ENCODE measurements at regions not wholly inside any gene's neighbourhood (a gene's known extent, or its start where the extent isn't known, plus 50 kb on each side); places are given as distances from the start of the nearest gene placed in this dataset.

DNA sequence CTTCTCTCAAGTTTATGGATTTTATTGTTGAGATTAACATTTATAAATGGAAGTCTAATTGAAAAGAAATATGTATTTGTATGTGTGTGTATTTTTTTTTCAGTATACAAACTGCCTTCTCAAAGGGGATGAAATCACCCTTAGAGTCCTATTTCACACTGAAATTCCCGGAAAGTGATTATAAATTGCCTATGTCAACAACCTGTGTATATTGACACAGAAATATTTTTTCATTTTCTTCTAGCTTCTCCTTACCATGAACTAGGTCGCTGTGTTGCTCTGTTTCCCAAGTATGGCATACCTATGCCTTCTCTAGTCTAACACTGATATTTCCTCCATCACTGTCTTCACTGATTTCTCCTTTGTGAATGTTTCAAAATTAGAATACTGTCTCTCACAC is 444.0 kb upstream of the AZI2 start:
- H2AFZ ChIP-seq (ENCODE audit: control insufficient read depth, low read depth, low read length): no peak overlapping the region
- FAIRE-seq (no peak), ATAC-seq (no peak), DNase-seq (ENCODE audit: low read depth, low spot score) (no peak)
- ChIA-PET POLR2A (no interaction called here), CTCF (interaction anchor here (0.7 kb wide), 1 partner anchor 983 kb away, joined by 3 read pairs; no protein-coding TSS in a partner anchor), RAD21 (ENCODE audit: unreplicated experiment) (no interaction called here), SMC1A (ENCODE audit: uncharacterized antibody, unreplicated experiment) (no interaction called here)
- in situ Hi-C loops (cut with MboI): no loop called here
- no peak overlapping the region for H3K9ac ChIP-seq (ENCODE audit: control insufficient read depth, insufficient read depth, low read length)
- no peaks in the 10 kb centered on the region for H3K4me1 ChIP-seq (ENCODE audit: control insufficient read depth, insufficient read depth, low read length)
- TF ChIP-seq, protein P1, sequence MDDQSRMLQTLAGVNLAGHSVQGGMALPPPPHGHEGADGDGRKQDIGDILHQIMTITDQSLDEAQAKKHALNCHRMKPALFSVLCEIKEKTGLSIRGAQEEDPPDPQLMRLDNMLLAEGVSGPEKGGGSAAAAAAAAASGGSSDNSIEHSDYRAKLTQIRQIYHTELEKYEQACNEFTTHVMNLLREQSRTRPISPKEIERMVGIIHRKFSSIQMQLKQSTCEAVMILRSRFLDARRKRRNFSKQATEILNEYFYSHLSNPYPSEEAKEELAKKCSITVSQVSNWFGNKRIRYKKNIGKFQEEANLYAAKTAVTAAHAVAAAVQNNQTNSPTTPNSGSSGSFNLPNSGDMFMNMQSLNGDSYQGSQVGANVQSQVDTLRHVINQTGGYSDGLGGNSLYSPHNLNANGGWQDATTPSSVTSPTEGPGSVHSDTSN (IDR thresholded peaks at IDR 0.05; ENCODE audit: insufficient replicate concordance, low read depth, low read length): no peak
- H4K20me1 ChIP-seq (ENCODE audit: control insufficient read depth, insufficient read depth): no peaks in the 10 kb centered on the region
- H3K4me2 ChIP-seq (ENCODE audit: control insufficient read depth, insufficient read depth): no peak overlapping the region
- intact Hi-C loops (cut with micrococcal nuclease; ENCODE audit: unreplicated experiment): no loop called here
- no peaks in the 10 kb centered on the region for H3K36me3 ChIP-seq (ENCODE audit: control insufficient read depth in 2 of 2, insufficient read depth in 2 of 2, low read length in 1 of 2)
- H3K79me2 ChIP-seq (ENCODE audit: control insufficient read depth, insufficient read depth, low read length): no peaks in the 10 kb centered on the region
- H3K9me3 ChIP-seq (replicated peaks; ENCODE audit: control insufficient read depth, insufficient read depth, low read length): no peaks in the 10 kb centered on the region
- BruUV-seq (replicated peaks): no TSS peak
- H3K27me3 ChIP-seq (replicated peaks in 1 of 2; ENCODE audit: control insufficient read depth in 2 of 2, insufficient read depth in 2 of 2, low read length in 1 of 2): no peaks in the 10 kb centered on the region
- H3K4me3 ChIP-seq: no peak overlapping the region
- 27% methylated on average over 2 of the region's 2 CpGs for whole genome bisulfite sequencing (ENCODE audit: insufficient coverage, insufficient replicate concordance, low lambda C conversion rate, missing lambda C conversion rate)
- H3K27ac ChIP-seq (ENCODE audit: control insufficient read depth, insufficient read depth): no peak overlapping the region

DNA sequence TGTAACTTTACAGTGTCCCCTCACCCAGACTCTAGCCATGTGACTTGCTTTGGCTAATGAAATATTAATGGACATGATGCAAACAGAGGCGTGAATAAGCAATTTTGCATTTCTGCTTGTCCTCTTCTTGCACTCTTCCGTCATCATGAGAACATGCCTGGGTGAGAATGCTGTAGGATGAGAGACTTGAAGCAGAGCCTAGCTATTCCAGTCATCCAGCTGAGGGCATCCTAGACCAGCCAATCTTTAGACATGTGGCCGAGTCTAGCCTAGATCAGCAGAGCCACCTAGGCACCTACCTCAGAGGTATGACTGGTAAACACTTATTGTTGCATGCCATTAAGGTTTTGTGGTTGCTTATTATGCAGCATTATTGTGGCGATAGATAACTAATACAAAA is 450.5 kb upstream of the AZI2 start:
- FAIRE-seq (no peak), DNase-seq (ENCODE audit: low read depth, low spot score) (no peak), ATAC-seq (peak; percentile 54; the same call in 2 of the 3 replicates)
- intact Hi-C loops (cut with micrococcal nuclease; ENCODE audit: unreplicated experiment) (no loop called here), in situ Hi-C loops (cut with MboI) (no loop called here)
- BruUV-seq (replicated peaks): no TSS peak
- Histone ChIP-seq H3K4me3 (no peak overlapping the region), H3K27me3 (replicated peaks in 1 of 2; ENCODE audit: control insufficient read depth in 2 of 2, insufficient read depth in 2 of 2, low read length in 1 of 2) (no peaks in the 10 kb centered on the region), H3K36me3 (ENCODE audit: control insufficient read depth in 2 of 2, insufficient read depth in 2 of 2, low read length in 1 of 2) (no peaks in the 10 kb centered on the region), H3K9me3 (replicated peaks; ENCODE audit: control insufficient read depth, insufficient read depth, low read length) (no peaks in the 10 kb centered on the region), H4K20me1 (ENCODE audit: control insufficient read depth, insufficient read depth) (no peaks in the 10 kb centered on the region), H3K27ac (ENCODE audit: control insufficient read depth, insufficient read depth) (no peak overlapping the region), H3K79me2 (ENCODE audit: control insufficient read depth, insufficient read depth, low read length) (no peaks in the 10 kb centered on the region), H3K9ac (ENCODE audit: control insufficient read depth, insufficient read depth, low read length) (no peak overlapping the region), H2AFZ (ENCODE audit: control insufficient read depth, low read depth, low read length) (no peak overlapping the region), H3K4me1 (ENCODE audit: control insufficient read depth, insufficient read depth, low read length) (no peaks in the 10 kb centered on the region), H3K4me2 (ENCODE audit: control insufficient read depth, insufficient read depth) (no peak overlapping the region)
- ChIA-PET SMC1A (ENCODE audit: uncharacterized antibody, unreplicated experiment) (no interaction called here), POLR2A (no interaction called here), RAD21 (ENCODE audit: unreplicated experiment) (interaction anchor here (1.6 kb wide), 1 partner anchor 1400 kb away, joined by 4 read pairs; no protein-coding TSS in a partner anchor), CTCF (no interaction called here)
- 43% methylated on average over 4 of the region's 4 CpGs for WGBS (ENCODE audit: insufficient coverage, insufficient replicate concordance, low lambda C conversion rate, missing lambda C conversion rate)
- TF ChIP-seq RELA (IDR thresholded peaks at IDR 0.05; ENCODE audit: borderline replicate concordance, partially characterized antibody) (no peak), HCFC1 (IDR thresholded peaks at IDR 0.05; ENCODE audit: low read length) (no peak), TCF12 (IDR thresholded peaks at IDR 0.05; ENCODE audit: low read depth, low read length) (no peak), MEF2A (IDR thresholded peaks at IDR 0.05; ENCODE audit: insufficient read depth, low read depth, low read length) (no peak), ZNF217 (IDR thresholded peaks at IDR 0.05) (no peak), RAD21 (IDR thresholded peaks at IDR 0.05; ENCODE audit: insufficient read depth, low read depth, low read length) (peak; percentile 27; the same call in 1 of the 2 replicates), NFIC (IDR thresholded peaks at IDR 0.05; ENCODE audit: low read depth, low read length) (no peak), SPI1 (IDR thresholded peaks at IDR 0.05; ENCODE audit: borderline replicate concordance, insufficient read depth, low read depth, low read length) (no peak)
- TF ChIP-seq, protein P2, sequence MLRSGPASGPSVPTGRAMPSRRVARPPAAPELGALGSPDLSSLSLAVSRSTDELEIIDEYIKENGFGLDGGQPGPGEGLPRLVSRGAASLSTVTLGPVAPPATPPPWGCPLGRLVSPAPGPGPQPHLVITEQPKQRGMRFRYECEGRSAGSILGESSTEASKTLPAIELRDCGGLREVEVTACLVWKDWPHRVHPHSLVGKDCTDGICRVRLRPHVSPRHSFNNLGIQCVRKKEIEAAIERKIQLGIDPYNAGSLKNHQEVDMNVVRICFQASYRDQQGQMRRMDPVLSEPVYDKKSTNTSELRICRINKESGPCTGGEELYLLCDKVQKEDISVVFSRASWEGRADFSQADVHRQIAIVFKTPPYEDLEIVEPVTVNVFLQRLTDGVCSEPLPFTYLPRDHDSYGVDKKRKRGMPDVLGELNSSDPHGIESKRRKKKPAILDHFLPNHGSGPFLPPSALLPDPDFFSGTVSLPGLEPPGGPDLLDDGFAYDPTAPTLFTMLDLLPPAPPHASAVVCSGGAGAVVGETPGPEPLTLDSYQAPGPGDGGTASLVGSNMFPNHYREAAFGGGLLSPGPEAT (IDR thresholded peaks at IDR 0.05; ENCODE audit: low read depth): no peak
- TF ChIP-seq, protein P3, sequence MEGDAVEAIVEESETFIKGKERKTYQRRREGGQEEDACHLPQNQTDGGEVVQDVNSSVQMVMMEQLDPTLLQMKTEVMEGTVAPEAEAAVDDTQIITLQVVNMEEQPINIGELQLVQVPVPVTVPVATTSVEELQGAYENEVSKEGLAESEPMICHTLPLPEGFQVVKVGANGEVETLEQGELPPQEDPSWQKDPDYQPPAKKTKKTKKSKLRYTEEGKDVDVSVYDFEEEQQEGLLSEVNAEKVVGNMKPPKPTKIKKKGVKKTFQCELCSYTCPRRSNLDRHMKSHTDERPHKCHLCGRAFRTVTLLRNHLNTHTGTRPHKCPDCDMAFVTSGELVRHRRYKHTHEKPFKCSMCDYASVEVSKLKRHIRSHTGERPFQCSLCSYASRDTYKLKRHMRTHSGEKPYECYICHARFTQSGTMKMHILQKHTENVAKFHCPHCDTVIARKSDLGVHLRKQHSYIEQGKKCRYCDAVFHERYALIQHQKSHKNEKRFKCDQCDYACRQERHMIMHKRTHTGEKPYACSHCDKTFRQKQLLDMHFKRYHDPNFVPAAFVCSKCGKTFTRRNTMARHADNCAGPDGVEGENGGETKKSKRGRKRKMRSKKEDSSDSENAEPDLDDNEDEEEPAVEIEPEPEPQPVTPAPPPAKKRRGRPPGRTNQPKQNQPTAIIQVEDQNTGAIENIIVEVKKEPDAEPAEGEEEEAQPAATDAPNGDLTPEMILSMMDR (IDR thresholded peaks at IDR 0.05 in 2 of 3, conservative IDR thresholded peaks at IDR 0.05 in 1 of 3; ENCODE audit: control insufficient read depth in 2 of 3, extremely low read depth in 1 of 3, insufficient read depth in 1 of 3, low read depth in 3 of 3, low read length in 3 of 3): peak in 1 of 3 experiments; percentile 33; a peak in 1 of 6 replicates
- TF ChIP-seq, protein P4, sequence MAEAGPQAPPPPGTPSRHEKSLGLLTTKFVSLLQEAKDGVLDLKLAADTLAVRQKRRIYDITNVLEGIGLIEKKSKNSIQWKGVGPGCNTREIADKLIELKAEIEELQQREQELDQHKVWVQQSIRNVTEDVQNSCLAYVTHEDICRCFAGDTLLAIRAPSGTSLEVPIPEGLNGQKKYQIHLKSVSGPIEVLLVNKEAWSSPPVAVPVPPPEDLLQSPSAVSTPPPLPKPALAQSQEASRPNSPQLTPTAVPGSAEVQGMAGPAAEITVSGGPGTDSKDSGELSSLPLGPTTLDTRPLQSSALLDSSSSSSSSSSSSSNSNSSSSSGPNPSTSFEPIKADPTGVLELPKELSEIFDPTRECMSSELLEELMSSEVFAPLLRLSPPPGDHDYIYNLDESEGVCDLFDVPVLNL (IDR thresholded peaks at IDR 0.05; ENCODE audit: low read depth, low read length): no peak

Data from GM12878 (cell line).